Keratinocyte (primary cell): ENCODE measurements at regions not wholly inside any gene's neighbourhood (a gene's known extent, or its start where the extent isn't known, plus 50 kb on each side); places are given as distances from the start of the nearest gene placed in this dataset.

Experiments used
- DNase-seq: peaks from one replicate; pipeline ENCODE4 v3.0.0-alpha.2; 2011; ENCODE audit warnings: low read depth, missing footprints, low spot score
- FAIRE-seq: peaks from 2 replicates; lab custom pipeline; 2011; peaks lifted over from hg19 to GRCh38; lab: Jason Lieb, UNC
- H2AFZ ChIP-seq: 2 replicates; pipeline ENCODE4 v1.6.0; 2012; ENCODE audit warnings: low read length, control low read depth, inconsistent platforms; ENCODE audit not compliant: control insufficient read depth
- H3K27ac ChIP-seq: 2 replicates; pipeline ENCODE4 v1.5.1; 2011; ENCODE audit warnings: low read length; ENCODE audit not compliant: control insufficient read depth, insufficient read depth
- H3K27me3 ChIP-seq: 3 replicates; pipeline ENCODE4 v1.6.0; 2011; ENCODE audit warnings: low read length; ENCODE audit not compliant: control insufficient read depth, insufficient read depth; ENCODE audit errors: extremely low read depth
- H3K36me3 ChIP-seq, 2 experiments: 2 replicates in 1 of 2; 3 replicates in 1 of 2; pipeline ENCODE4 v1.5.1; 2011; ENCODE audit warnings: low read length in 2 of 2, mild to moderate bottlenecking in 1 of 2; ENCODE audit not compliant: control insufficient read depth in 2 of 2, insufficient read depth in 2 of 2; ENCODE audit errors: extremely low read depth in 1 of 2
- H3K4me1 ChIP-seq: 3 replicates; pipeline ENCODE4 v1.5.1; 2011; ENCODE audit warnings: low read length; ENCODE audit not compliant: control insufficient read depth, insufficient read depth; ENCODE audit errors: extremely low read depth
- H3K4me2 ChIP-seq: 3 replicates; pipeline ENCODE4 v1.6.0; 2011; ENCODE audit warnings: low read depth, low read length; ENCODE audit not compliant: control insufficient read depth, insufficient read depth; ENCODE audit errors: extremely low read depth
- H3K4me3 ChIP-seq, 3 experiments: fragments of 200-600 bp in 1 of 3; sonication (generic) in 1 of 3; 2 replicates in 2 of 3; 3 replicates in 1 of 3; pipeline ENCODE4 v1.5.1; 2011 to 2016; ENCODE audit warnings: low read length in 3 of 3, mild to moderate bottlenecking in 3 of 3, control low read depth in 2 of 3, inconsistent platforms in 1 of 3, low read depth in 1 of 3, mixed read lengths in 1 of 3, mixed run types in 1 of 3, moderate library complexity in 1 of 3; ENCODE audit not compliant: control insufficient read depth in 2 of 3, insufficient read depth in 2 of 3; ENCODE audit errors: extremely low read depth in 1 of 3
- H3K79me2 ChIP-seq: 2 replicates; pipeline ENCODE4 v1.6.0; 2012; ENCODE audit warnings: low read length; ENCODE audit not compliant: control insufficient read depth, insufficient read depth
- H3K9ac ChIP-seq: 3 replicates; pipeline ENCODE4 v1.6.0; 2011; ENCODE audit warnings: low read length; ENCODE audit not compliant: control insufficient read depth, insufficient read depth; ENCODE audit errors: extremely low read depth
- H3K9me1 ChIP-seq: 3 replicates; pipeline ENCODE4 v1.6.0; 2011; ENCODE audit warnings: low read length; ENCODE audit not compliant: control insufficient read depth, insufficient read depth; ENCODE audit errors: extremely low read depth
- H3K9me3 ChIP-seq: 2 replicates; pipeline ENCODE4 v1.5.1; 2012; ENCODE audit warnings: low read depth, low read length; ENCODE audit not compliant: control insufficient read depth
- H4K20me1 ChIP-seq: 3 replicates; pipeline ENCODE4 v1.6.0; 2011; ENCODE audit warnings: low read length; ENCODE audit not compliant: control insufficient read depth, insufficient read depth; ENCODE audit errors: extremely low read depth
- CTCF ChIP-seq, 3 experiments: IDR thresholded peaks in 1 of 3; conservative IDR thresholded peaks in 1 of 3; optimal IDR thresholded peaks in 1 of 3; 2 replicates in 2 of 3; 3 replicates in 1 of 3; pipeline versions ENCODE3 to v1.5.1; 2011; ENCODE audit warnings: low read length in 3 of 3, mild to moderate bottlenecking in 3 of 3, moderate library complexity in 2 of 3, control low read depth in 1 of 3, inconsistent platforms in 1 of 3; ENCODE audit not compliant: insufficient read depth in 2 of 3; ENCODE audit errors: extremely low read depth in 1 of 3
- EZH2 ChIP-seq: IDR thresholded peaks from one replicate; pipeline ENCODE4 v1.6.1; 2012; ENCODE audit warnings: inconsistent platforms, mild to moderate bottlenecking, low read length, moderate library complexity
- dilution Hi-C: fragments of 300-500 bp; cut with MboI; formaldehyde crosslinking; loops from one replicate; pipeline ENCODE4 v1.7.0; 2020; ENCODE audit warnings: low sequenced_read_pairs; ENCODE audit not compliant: extremely low pct_ligation_motif_present

- Histone ChIP-seq H3K4me3 (no peak overlapping the region), H3K79me2 (no peaks in the 10 kb centered on the region), H3K4me1 (no peaks in the 10 kb centered on the region), H2AFZ (no peak overlapping the region), H3K36me3 (no peaks in the 10 kb centered on the region), H3K27me3 (peaks cover 24% of the 10 kb centered on the region), H3K9me3 (no peaks in the 10 kb centered on the region), H3K9ac (no peak overlapping the region), H3K27ac (no peak overlapping the region), H3K4me2 (no peak overlapping the region), H3K9me1 (no peaks in the 10 kb centered on the region), H4K20me1 (no peaks in the 10 kb centered on the region)
- DNase-seq: no peak
- FAIRE-seq: no peak
- no peak for TF ChIP-seq CTCF (optimal IDR thresholded peaks at IDR 0.05 in 1 of 3, IDR thresholded peaks at IDR 0.05 in 1 of 3, conservative IDR thresholded peaks at IDR 0.05 in 1 of 3; ENCODE audit: extremely low read depth in 1 of 3, insufficient read depth in 2 of 3, low read length in 3 of 3)
- TF ChIP-seq EZH2: no peak
- dilution Hi-C loops: no loop called here
Observed at GRCh38 chr20:17867131-17867925, 101.3 kb downstream of the SNX5 start.

DNA sequence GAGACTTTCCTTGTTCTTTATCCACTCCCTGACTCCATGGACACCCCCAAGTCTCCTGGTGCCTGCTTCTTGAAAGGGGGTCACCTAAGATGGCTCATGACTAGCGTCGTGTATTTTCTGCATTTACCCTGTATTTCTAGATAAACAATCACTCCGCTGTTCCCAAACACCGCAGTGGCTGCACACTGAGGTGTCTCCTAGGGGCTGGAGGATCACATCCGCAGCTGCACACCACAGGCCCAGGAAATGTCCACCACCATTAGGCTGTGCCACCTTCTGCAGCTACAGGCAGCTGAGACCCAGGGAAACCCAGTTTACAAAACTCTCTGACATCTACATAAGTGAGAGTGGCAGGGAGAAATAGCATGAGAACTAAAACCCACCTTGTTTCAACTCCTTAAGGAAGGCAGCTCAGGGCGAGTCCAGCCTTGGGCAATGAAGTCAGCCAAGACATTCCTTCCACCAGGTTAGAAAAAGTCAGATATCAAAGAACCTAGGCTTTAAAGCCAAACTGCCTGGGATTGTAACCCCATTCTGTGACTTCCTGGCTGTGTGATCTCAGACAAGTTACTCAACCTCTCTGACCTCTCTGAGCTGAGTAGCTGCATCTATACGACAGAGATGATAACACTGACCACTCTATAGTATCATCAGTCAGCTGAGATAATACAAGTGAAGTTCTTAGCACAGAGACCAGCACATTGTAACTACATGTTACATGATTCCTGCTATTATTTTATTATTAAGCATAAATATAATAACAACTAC is 102.2 kb downstream of the SNX5 start:
- FAIRE-seq (no peak), DNase-seq (no peak)

More for the DNA sequence above, 102.2 kb downstream of the SNX5 start:
- no peaks in the 10 kb centered on the region for H3K36me3 ChIP-seq
- no peak overlapping the region for H3K27ac ChIP-seq
- peaks cover 30% of the 10 kb centered on the region for H3K27me3 ChIP-seq
- no peaks in the 10 kb centered on the region for H4K20me1 ChIP-seq
- no peaks in the 10 kb centered on the region for H3K9me1 ChIP-seq
- H3K9me3 ChIP-seq: no peaks in the 10 kb centered on the region
- dilution Hi-C loops: no loop called here
- no peaks in the 10 kb centered on the region for H3K79me2 ChIP-seq
- no peaks in the 10 kb centered on the region for H3K4me1 ChIP-seq
- TF ChIP-seq EZH2 (no peak), CTCF (optimal IDR thresholded peaks at IDR 0.05 in 1 of 3, IDR thresholded peaks at IDR 0.05 in 1 of 3, conservative IDR thresholded peaks at IDR 0.05 in 1 of 3; ENCODE audit: extremely low read depth in 1 of 3, insufficient read depth in 2 of 3, low read length in 3 of 3) (no peak)
- no peak overlapping the region for H3K4me3 ChIP-seq
- H2AFZ ChIP-seq: no peak overlapping the region
- no peak overlapping the region for H3K9ac ChIP-seq
- H3K4me2 ChIP-seq: no peak overlapping the region
